HepG2 (cell line): ENCODE measurements at regions not wholly inside any gene's neighbourhood (a gene's known extent, or its start where the extent isn't known, plus 50 kb on each side); places are given as distances from the start of the nearest gene placed in this dataset.

Experiments used
- ATAC-seq: fragments of 200-7000 bp; cut with Tn5 transposase; 3 replicates; pipeline ENCODE4 v1.9.1; 2020; ENCODE audit warnings: mild to moderate bottlenecking, moderate library complexity
- BruUV-seq: library from RNA; stranded (reverse); fragments of 400-500 nt; replicated peaks from 2 replicates; lab custom pipeline; 2021; lab: Mats Ljungman, UMichigan
- CTCF ChIA-PET: fragments of 300-600 bp; formaldehyde crosslinking; extraction: SDS; loops from one replicate; lab custom pipeline; 2021; ENCODE audit warnings: low total read pairs, inconsistent platforms, low intra/inter-chr PET ratio; lab: Yijun Ruan, JAX
- POLR2A ChIA-PET: fragments of 350-600 bp; sonication (Branson Sonifier 250); formaldehyde crosslinking; loops from one replicate; lab custom pipeline; 2020; ENCODE audit warnings: antibody characterized with exemption, inconsistent platforms; lab: Yijun Ruan, JAX
- DNase-seq: peaks from one replicate; pipeline ENCODE4 v3.0.0-alpha.2; 2015; ENCODE audit warnings: low spot score
- FAIRE-seq: peaks from 3 replicates; lab custom pipeline; 2011; peaks lifted over from hg19 to GRCh38; lab: Jason Lieb, UNC
- H2AFZ ChIP-seq: one replicate; pipeline ENCODE4 v1.6.1; 2011; ENCODE audit warnings: low read length, inconsistent platforms
- H3K27ac ChIP-seq: fragments of 300-600 bp; 3 replicates; pipeline ENCODE4 v1.8.0; 2011; ENCODE audit warnings: mixed run types, mild to moderate bottlenecking, mixed read lengths, low read length, inconsistent platforms; ENCODE audit not compliant: insufficient read depth; ENCODE audit errors: extremely low read length
- H3K27me3 ChIP-seq, 2 experiments: fragments of 200-600 bp in 1 of 2; 2 replicates in 1 of 2; 3 replicates in 1 of 2; pipeline versions ENCODE4 v1.6.0 to v1.8.0; 2011; ENCODE audit warnings: low read length in 2 of 2, mild to moderate bottlenecking in 2 of 2, moderate library complexity in 2 of 2, inconsistent platforms in 1 of 2; ENCODE audit not compliant: insufficient read depth in 2 of 2, control insufficient read depth in 1 of 2
- H3K36me3 ChIP-seq, 2 experiments: fragments of 200-600 bp in 1 of 2; replicated peaks in 1 of 2; 2 replicates in 1 of 2; 3 replicates in 1 of 2; pipeline versions ENCODE4 v1.5.1 to v1.8.0; 2011; ENCODE audit warnings: low read length in 2 of 2, inconsistent platforms in 1 of 2; ENCODE audit not compliant: insufficient read depth in 2 of 2, control insufficient read depth in 1 of 2
- H3K4me1 ChIP-seq: 2 replicates; pipeline ENCODE4 v1.5.1; 2012; ENCODE audit warnings: low read length, inconsistent platforms; ENCODE audit not compliant: insufficient read depth
- H3K4me2 ChIP-seq: 2 replicates; pipeline ENCODE4 v1.6.0; 2011; ENCODE audit warnings: low read depth, low read length, inconsistent platforms
- H3K4me3 ChIP-seq, 3 experiments: fragments of 200-600 bp in 1 of 3; sonication (generic), shearing (Covaris generic) in 1 of 3; replicated peaks in 1 of 3; 2 replicates each; pipeline ENCODE4 v1.5.1; 2011 to 2016; ENCODE audit warnings: low read length in 3 of 3, inconsistent platforms in 2 of 3, low read depth in 2 of 3, mild to moderate bottlenecking in 2 of 3, control low read depth in 1 of 3, mixed read lengths in 1 of 3; ENCODE audit not compliant: insufficient read depth in 1 of 3
- H3K79me2 ChIP-seq: one replicate; pipeline ENCODE4 v1.6.1; 2011; ENCODE audit warnings: low read length, inconsistent platforms; ENCODE audit not compliant: insufficient read depth
- H3K9ac ChIP-seq: 2 replicates; pipeline ENCODE4 v1.6.0; 2011; ENCODE audit warnings: mild to moderate bottlenecking, low read depth, low read length, inconsistent platforms; ENCODE audit not compliant: insufficient read depth
- H3K9me3 ChIP-seq: 2 replicates; pipeline ENCODE4 v1.5.1; 2012; ENCODE audit warnings: mild to moderate bottlenecking, low read length
- H4K20me1 ChIP-seq: 2 replicates; pipeline ENCODE4 v1.6.0; 2011; ENCODE audit warnings: inconsistent platforms, mild to moderate bottlenecking, low read length, moderate library complexity; ENCODE audit not compliant: insufficient read depth
- ARID4A ChIP-seq: sonication (generic); formaldehyde crosslinking; IDR thresholded peaks from 2 replicates; pipeline ENCODE4 v1.5.0; 2020; ENCODE audit warnings: mild to moderate bottlenecking, missing genetic modification reagents, borderline replicate concordance
- ERF ChIP-seq: IDR thresholded peaks from 2 replicates; pipeline ENCODE4 v1.6.1; 2018; ENCODE audit warnings: missing biosample characterization, missing genetic modification reagents
- REPIN1 ChIP-seq: sonication (generic); formaldehyde crosslinking; IDR thresholded peaks from 2 replicates; pipeline ENCODE4 v1.8.0; 2022; ENCODE audit warnings: missing genetic modification reagents, low read depth, mild to moderate bottlenecking, borderline replicate concordance
- RFX5 ChIP-seq: IDR thresholded peaks from 2 replicates; pipeline ENCODE4 v1.6.1; 2011; ENCODE audit warnings: low read depth, low read length, improper control_type of control experiment
- RFXAP ChIP-seq: sonication (generic); formaldehyde crosslinking; IDR thresholded peaks from 2 replicates; pipeline ENCODE4 v1.4.0; 2020; ENCODE audit warnings: missing genetic modification reagents, borderline replicate concordance
- TEAD3 ChIP-seq: optimal IDR thresholded peaks from 2 replicates; pipeline ENCODE3; 2016; ENCODE audit warnings: borderline replicate concordance
- ZNF687 ChIP-seq: sonication (generic); formaldehyde crosslinking; IDR thresholded peaks from 2 replicates; pipeline ENCODE4 v1.5.1; 2020; ENCODE audit warnings: mild to moderate bottlenecking, missing genetic modification reagents, moderate library complexity
- ZNF770 ChIP-seq: sonication (generic); formaldehyde crosslinking; IDR thresholded peaks from 2 replicates; pipeline ENCODE4 v1.5.0; 2020; ENCODE audit warnings: mild to moderate bottlenecking, missing genetic modification reagents
- WGBS: methylation state at CpG from one replicate; pipeline ENCODE4 v1.1.6; 2017; ENCODE audit warnings: low lambda C conversion rate; 5-methylcytosine and 5-hydroxymethylcytosine counted together
- in situ Hi-C: cut with HindIII; loops from 2 replicates; pipeline ENCODE4 v1.10.0; 2017; ENCODE audit warnings: low pct_unique_long_range_greater_than_20kb; ENCODE audit not compliant: extremely low pct_ligation_motif_present
- intact Hi-C: fragments of 100-400 bp; cut with micrococcal nuclease; formaldehyde crosslinking; loops from one replicate; pipeline ENCODE4 v1.10.0; 2022; ENCODE audit not compliant: unreplicated experiment

GRCh38 chr2:45227347-45227746 is 218.1 kb upstream of the SIX2 start:
- BruUV-seq, result no TSS peak
- Histone ChIP-seq H3K79me2 (no peaks in the 10 kb centered on the region), H3K9ac (no peak overlapping the region), H3K4me3 (no peak overlapping the region), H3K4me1 (no peaks in the 10 kb centered on the region), H3K27me3 (peaks cover 2 to 26% of the 10 kb centered on the region in 2 experiments; a peak in 2 of 5 replicates), H4K20me1 (no peaks in the 10 kb centered on the region), H3K36me3 (no peaks in the 10 kb centered on the region), H3K4me2 (no peak overlapping the region), H3K27ac (no peak overlapping the region), H3K9me3 (no peaks in the 10 kb centered on the region), H2AFZ (no peak overlapping the region)
- ChIA-PET CTCF (no interaction called here), POLR2A (no interaction called here)
- FAIRE-seq, result no peak
- DNase-seq, result no peak
- no peak for TF ChIP-seq REPIN1 (CRISPR knock-in tag)
- intact Hi-C loops (no loop called here), in situ Hi-C loops (no loop called here)
- 0% methylated on average over 3 of the region's 3 CpGs for WGBS
- ATAC-seq, result no peak

- CTCF ChIA-PET, result no interaction called here
- no peaks in the 10 kb centered on the region for H4K20me1 ChIP-seq
- H3K36me3 ChIP-seq, result no peaks in the 10 kb centered on the region
- no peak overlapping the region for H2AFZ ChIP-seq
- FAIRE-seq, result no peak
- POLR2A ChIA-PET, result no interaction called here
- no peak overlapping the region for H3K4me2 ChIP-seq
- H3K9me3 ChIP-seq, result no peaks in the 10 kb centered on the region
- peaks cover 7% of the 10 kb centered on the region; the same call in 1 of the 2 replicates for H3K4me1 ChIP-seq
- no peaks in the 10 kb centered on the region for H3K79me2 ChIP-seq
- in situ Hi-C loops, result no loop called here
- WGBS, result 21% methylated on average over 4 of the region's 4 CpGs
- intact Hi-C loops, result no loop called here
- BruUV-seq, result no TSS peak
- H3K9ac ChIP-seq, result no peak overlapping the region
- peaks cover 2 to 36% of the 10 kb centered on the region in 2 experiments; a peak in 4 of 5 replicates for H3K27me3 ChIP-seq
- no peak overlapping the region for H3K4me3 ChIP-seq
- ATAC-seq, result no peak
- no peak overlapping the region for H3K27ac ChIP-seq
- DNase-seq, result no peak
- no peak for TF ChIP-seq ERF (CRISPR knock-in tag)
- TF ChIP-seq ZNF770 (CRISPR knock-in tag), result no peak
- no peak for TF ChIP-seq ARID4A
- TF ChIP-seq TEAD3 (CRISPR knock-in tag), result no peak
- no peak for TF ChIP-seq ZNF687 (CRISPR knock-in tag)
- no peak for TF ChIP-seq RFXAP
- no peak for TF ChIP-seq RFX5
Observed at GRCh38 chr2:45224993-45225380, 215.7 kb upstream of the SIX2 start.
